Left renal cortex interstitium (tissue), 4 donors: ENCODE measurements at regions not wholly inside any gene's neighbourhood (a gene's known extent, or its start where the extent isn't known, plus 50 kb on each side); places are given as distances from the start of the nearest gene placed in this dataset.

Experiments
- DNase-seq, 4 donors: peaks; one replicate each; pipeline ENCODE4 v3.0.0-alpha.2; 2013; ENCODE audit warnings: low read depth in 4 of 4, low spot score in 2 of 4, missing footprints in 1 of 4

DNA sequence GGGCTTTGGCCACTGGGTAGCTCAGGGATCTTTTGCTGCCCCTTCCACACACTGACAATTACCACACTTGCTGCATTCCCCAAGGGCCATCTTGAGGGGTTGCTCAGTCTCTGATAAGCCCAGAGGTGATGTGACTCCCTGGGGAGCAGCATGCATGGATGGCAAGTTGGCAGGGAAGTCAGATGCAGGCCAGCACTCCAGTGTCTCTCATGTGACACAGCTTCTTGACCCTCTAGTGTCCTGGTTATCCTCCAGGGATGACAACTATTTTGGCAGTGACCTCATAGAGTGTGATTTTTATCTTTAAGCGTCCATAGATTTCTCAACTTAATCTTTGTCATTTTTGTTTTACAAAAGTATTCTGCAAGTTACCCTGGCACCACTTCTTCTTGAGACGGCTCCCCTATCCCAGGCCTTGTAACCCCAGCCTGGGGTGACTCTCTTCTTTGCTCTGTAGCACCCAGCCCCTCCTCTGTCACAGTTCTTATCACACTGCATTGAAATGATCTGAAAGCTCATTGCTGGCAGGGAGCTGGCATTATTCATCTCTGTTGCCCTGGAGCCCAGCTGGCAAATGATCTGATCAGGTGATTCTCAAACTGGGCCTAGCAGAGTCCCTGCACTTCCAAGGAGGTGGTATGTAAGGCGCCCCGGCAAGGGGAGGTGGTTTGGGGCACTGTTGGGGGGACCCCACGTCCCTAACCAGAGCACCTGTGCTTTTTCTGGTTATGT, 72.6 kb downstream of the TENT5C start:
- no peak for DNase-seq

DNA sequence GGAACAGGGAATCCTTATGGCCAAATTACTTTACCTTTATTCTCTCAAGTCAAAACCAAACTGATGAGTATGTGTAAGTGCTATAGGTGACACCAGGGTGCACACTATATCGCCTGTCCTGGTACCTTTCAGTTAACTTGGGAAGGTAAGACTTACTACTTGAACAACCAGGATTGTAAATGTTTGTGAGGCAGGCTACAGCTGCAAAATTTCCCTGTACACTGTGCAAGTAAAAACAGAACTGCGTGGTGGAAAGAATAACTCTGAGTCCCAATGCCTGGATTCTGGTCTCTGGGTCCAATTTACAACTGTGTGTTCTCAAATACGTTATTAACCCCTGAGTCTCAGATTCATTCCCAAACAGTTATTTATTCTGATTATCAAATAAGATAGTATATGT, 73.5 kb downstream of the TENT5C start:
- no peak for DNase-seq

GRCh38 chr1:117679868-117680267, 74.0 kb downstream of the TENT5C start:
- DNase-seq, result no peak

DNA sequence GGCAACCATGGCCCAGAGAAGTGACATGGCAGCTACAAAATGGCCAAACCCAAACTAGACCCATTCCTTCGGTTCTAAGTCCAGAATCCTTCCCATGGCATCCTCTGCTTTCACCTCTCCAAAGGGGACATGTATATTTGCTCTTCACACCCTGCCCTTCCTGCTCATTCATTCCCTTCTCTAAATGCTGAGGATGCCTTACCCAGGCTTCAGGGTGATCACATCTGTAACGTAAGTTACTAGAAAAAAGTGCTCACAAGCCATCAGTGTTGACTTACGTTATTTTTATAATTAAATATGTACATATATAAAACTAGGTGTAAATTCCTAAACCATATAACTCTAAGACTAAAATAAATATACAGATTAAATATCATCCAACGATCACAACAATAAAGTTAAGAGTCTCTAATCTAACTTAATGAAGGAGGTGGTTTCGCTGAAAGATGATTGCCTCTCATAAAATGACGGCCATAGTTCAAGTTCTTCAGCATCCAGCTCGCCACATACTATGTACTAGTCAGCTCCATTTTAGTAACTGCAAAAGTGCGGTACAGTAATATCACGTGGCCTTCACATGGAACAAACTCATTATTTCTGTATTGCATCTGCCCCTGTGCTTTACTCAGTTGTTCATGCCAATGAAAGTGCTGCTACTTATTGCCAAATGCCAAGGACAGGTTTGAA, 74.6 kb downstream of the TENT5C start:
- DNase-seq, result no peak

DNA sequence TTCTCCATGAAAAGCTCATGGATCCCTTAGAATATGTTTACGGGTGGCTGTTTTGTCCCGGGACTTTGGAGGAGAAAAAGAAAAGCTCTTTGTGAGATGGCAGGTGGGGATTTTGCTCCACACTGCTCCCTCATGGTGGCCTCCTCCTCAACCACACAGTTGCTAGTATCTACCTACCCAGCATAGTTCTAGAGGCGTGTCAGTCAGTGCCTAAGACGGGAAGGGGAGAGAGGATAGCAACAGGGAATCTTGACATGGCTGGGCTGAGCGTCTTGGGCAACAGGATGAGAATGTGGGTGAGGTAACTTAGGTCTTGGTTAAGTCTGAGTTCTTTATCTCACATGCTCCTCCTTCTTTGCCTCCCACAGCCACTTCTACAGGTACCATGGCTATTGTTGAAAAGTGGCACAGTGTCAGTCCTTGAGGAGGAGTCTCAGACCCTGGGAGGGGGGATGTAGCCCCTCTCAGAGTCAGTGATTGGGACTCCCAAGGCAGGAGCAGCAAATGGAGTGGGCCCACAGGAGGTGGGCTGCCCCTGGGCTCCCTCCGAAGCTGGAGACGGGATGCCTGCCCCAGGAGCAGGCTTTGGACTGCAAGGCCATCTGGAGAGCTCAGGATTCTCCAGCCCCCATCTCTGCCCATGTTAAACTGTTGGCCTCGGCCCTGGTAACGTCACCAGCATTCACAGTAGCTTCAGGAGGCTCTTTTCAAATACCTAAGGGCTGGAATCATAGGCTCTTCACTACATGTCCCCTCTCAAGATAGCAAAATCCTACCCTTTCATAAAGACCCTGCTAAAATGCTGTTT, 75.4 kb downstream of the TENT5C start:
- no peak for DNase-seq

GRCh38 chr1:117681901-117682250, 76.0 kb downstream of the TENT5C start:
- DNase-seq, result no peak

- DNase-seq, result no peak
Observed at GRCh38 chr1:117682372-117682771, 76.5 kb downstream of the TENT5C start.

DNA sequence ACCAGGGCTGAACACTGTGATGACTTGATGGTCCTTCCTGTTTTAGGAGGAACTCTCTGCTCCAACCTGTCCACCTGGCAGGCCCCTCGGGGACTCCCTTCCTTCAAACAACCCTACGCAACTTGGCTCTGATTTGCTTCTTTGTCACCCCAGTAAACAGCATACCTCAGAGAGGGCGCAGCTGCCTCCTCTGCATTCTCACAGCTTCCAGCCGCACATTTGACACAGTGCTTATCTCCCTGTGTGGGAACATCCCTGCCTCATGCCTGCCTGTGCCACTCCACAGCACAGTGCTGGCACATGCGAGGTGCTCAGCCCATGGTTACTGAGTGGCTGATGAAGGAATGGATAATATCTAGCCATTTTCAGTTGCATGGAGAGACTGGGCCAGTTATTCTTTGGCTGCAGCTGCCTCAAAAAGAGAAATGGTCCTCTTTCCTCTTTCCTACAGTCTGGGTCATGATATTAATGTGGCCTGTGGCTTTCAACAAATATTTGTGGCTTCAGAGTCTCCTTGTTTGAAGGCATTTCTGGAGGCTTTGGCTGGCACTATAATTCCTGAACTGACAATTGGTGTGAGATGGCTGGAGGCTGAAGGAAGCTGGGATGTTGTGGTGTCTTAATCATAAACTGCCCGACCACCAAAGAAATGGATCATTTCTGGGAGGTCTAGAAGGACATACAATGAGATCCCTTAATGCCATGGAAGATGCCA, 77.9 kb downstream of the TENT5C start:
- DNase-seq, result no peak

DNA sequence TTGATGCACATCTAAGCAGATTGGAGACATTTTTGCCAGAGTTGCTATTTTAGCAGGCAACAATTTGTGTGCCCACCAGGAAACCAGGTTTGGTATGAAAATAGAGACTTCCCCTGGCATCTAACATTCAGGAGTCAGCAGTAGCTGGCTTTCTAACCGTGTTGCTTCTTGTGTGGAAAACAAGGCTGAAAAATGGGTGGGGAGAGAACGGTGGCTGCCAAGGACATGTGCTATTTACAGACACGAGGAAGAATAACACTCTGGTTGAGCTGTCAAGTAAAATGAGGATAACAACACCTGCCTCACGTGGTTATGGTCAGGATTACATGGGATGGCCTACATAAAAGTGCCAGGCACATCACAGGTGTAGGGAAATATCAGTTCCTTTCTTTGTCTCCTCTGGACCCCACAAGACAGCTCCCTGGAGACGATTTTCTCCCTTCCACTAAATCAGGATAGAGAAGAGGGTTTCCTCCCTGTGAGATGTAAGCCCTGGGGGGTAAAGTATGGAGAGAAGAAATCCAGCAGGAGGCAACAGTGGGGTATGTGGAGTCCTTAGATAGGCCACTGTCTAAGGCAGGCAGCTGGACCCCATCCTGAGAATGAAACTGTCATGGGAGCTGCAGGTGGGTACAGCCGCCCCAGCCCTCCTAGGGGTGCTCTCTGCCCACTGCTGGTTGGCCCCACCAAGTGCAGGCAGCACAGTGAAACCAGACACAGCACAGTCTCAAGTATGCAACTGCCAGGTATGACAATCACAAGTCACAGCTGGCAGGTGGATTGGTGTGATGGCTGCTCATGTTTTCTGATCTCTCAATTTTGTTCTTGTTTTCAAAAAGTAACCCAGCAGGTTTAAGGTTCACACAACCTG, 80.3 kb downstream of the TENT5C start:
- DNase-seq, result no peak

DNA sequence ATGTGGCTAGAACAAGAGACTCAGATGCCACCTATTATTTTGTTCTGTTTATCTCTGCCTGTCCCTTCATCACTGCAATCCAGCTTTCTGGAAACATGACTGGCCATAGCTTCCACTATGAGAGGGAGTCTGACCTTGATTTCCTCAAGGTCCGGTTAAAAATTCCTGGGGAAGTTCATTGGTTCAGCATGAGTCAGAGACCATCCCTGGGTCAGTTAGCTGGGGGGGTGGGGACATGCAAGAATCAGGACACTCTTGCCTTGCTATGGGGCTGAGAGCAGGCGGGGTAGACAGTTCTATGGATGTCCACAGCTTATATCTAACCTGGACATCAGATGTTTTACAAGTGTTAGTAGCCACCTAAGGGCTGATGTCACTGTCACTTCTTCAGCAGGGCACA, 81.1 kb downstream of the TENT5C start:
- no peak for DNase-seq

DNA sequence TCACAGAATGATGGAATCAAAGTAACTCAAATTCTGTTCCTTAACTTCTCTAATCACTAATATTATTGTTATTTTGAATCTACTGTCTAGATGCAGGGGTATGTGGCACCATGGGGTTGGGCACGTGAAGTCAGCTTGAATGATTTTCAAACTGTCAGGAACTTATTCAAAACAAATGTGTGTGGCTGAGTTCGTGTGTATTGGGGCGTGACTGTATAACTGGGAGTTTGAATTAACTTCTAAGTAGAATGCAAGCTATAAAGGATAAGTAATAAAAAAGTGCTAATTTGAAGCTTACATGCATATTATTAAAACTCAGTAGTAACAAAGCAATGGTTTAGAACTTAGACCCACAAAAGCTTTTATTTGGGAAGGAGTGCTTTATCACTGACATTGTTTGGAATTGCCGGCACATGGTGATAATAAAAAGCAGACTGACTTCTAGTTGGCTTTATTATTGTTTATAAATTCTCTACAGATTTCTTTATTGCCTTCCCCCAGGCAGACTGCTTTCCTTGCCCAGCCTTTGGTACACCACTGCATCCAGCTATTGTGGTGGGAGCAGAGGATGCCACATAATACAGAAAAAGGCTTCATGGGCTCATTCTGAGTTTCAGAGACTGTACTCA, 84.3 kb downstream of the TENT5C start:
- DNase-seq, result no peak

- no peak for DNase-seq
Observed at GRCh38 chr1:117691942-117692341, 86.1 kb downstream of the TENT5C start.

- no peak for DNase-seq
Observed at GRCh38 chr1:117694543-117694942, 88.7 kb downstream of the TENT5C start.

- no peak for DNase-seq
Observed at GRCh38 chr1:117695796-117696490, 90.1 kb downstream of the TENT5C start.

DNA sequence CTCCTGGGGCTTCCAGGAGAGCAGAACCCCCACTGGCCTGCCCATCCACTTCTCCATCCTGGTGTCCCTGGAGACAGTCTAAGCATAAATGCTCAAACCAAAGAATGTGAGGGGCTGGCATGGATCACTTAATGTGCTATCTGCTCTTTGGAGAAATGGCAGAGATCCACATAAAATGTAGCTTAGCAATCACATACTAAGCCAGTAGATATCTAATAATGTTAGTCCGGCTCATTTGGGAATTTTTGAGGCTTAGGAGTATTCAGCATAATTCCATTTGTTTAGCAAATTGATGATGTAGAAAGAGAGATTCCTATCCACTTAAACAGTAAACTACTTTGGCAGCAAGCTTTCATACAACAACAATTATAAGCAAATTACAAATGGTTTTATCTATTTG, 90.7 kb downstream of the TENT5C start:
- no peak for DNase-seq

GRCh38 chr1:117697220-117697781, 91.5 kb downstream of the TENT5C start:
- DNase-seq, result no peak

- no peak for DNase-seq
Observed at GRCh38 chr1:117698398-117699160, 92.7 kb downstream of the TENT5C start.

DNA sequence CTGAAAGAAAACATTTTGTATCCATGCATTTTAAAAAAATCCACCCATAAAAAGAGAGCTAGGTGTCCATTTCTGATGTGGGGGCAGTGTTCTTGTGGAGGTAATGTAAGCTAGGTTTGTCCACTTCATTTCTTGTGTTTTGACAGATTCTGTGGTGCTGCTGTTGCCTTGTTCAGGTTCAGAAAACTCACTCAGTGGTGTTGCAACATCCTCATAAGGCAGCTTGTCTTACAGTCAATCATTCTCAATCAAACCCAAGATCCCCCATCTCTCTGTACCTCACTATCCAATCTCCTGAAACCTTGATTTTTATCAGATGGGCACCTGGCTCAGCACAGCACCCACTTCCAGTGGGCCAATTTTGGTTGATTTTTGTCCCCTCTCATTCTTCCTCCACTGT, 94.1 kb downstream of the TENT5C start:
- DNase-seq, result no peak
